ENCODE measurements at regions not wholly inside any gene's neighbourhood (a gene's known extent, or its start where the extent isn't known, plus 50 kb on each side); places are given as distances from the start of the nearest gene placed in this dataset.
"Not testable (repeated sequence)": the region's sequence is repeated elsewhere in the genome, so short reads cannot be mapped to it uniquely, and the experiment has no call there.

- no peak for DNase-seq
Measured at GRCh38 chr11:37843603-37844002, 1245.6 kb upstream of the RAG2 start.

- no peak for DNase-seq
Measured at GRCh38 chr11:37841016-37841415, 1243.0 kb upstream of the RAG2 start.

DNA sequence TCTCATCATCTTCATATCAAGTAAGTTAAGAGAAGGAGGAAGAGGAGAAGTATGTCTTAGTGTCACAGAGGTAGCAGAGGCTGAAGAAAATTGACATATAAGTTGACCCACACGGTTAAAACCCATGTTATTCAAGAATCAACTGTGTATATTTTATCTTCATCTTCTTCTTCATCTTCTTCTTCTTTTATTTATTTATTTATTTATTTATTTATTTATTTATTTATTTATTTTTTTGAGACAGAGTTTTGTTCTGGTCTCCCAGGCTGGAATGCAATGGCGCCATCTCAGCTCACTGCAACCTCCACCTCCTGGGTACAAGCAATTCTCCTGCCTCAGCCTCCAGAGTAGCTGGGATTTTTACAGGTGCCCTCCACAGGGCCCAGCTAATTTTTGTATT is 1242.3 kb upstream of the RAG2 start:
- DNase-seq: not testable (repeated sequence)

- DNase-seq: no peak
Measured at GRCh38 chr11:37830529-37830928, 1232.5 kb upstream of the RAG2 start.

GRCh38 chr11:37817727-37818270 is 1219.8 kb upstream of the RAG2 start:
- no peak for DNase-seq

DNA sequence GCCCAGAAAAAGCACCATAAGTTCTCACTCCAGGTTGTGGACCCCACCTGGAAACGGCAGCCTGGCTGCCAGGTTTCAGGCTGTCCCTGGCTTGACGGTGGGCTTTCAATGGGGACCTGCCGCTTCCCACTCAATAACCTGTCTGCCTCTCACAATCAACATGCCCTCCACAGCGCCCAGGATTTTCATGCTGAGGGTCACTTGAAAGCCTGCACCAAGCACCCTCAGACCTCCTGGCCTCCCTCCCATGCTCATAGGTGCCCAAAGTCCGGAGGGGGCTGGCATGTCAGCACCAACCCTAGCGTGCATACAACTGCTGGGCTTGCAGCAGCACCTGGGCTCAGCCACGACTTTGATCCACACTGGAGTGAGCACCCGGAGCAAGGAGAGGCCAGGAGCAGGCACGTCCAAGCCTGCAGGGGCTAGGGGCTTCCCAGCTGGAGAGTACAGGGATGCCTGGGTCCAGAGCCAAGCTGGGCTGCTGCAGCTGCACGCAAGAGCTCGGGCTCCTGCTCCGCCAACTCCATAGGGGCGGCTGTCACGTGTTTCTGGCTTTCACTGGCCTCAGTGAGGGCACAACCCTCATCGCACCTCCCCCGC is 1214.3 kb upstream of the RAG2 start:
- no peak for DNase-seq

DNA sequence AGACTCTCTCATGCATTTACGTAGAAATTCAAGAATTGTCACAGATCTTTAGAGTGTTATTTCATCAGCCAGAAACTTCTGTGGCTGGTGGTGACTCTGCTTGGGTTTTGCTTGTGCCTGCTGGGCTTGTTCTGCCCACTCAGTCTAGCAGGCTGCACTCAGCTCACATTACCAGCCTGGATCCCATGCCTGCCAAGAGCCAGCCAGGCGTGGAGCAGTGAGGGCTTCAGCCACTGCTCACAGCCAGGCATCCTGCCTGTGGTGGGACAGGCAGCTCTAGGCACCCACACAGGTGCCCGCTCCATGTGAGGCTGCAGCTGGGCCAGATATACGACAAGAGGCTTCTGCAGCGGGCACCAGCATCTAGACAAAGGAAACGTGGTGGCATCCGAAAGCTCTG is 1213.3 kb upstream of the RAG2 start:
- no peak for DNase-seq

DNA sequence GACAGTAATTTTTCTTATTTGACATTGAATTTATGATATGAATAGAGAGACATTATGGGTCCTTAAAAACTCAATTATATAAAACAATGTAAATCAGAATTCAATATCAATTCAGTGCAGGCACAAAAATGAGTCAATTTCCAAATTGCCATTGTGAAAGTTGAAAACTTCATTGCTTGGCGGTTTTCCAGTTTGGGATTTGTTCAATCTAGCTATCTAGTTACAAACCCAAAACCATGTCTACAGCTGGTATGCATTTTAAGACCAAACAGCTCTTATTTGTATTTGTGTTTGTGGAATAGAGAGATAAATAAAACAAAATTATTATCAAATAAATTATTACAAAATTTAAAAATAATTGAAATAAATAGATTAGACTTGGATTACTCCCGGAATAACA is 1206.6 kb upstream of the RAG2 start:
- DNase-seq: no peak

DNA sequence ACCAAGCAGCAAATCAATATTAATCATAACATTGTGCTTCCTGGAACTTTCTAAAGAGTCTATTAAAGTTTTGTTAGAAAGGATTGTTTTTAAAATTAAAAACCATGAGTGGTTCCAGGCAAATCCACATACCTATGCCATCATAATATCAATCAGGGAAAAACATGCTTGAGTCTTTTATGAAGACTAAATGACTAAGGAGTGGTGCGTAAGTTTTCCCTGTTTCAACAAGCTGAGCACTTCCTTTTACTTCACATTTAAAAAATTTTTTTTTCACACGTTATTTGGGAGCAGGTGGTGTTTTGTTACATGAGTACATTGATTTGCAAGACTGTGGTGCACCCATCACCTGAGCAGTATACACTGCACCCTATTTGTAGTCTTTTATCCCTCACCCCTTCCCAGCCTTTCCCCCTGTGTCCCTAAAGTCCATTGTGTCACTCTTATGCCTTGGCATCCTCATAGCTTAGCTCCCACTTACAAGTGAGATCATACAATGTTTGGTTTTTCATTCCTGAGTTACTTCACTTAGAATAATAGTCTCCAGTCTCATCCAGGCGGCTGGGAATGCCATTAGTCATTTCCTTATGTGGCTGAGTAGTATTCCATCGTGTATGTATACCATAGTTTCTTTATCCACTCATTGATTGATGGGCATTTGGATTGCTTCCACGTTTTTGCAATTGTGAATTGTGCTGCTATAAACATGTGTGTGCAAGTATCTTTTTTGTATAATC is 1190.3 kb upstream of the RAG2 start:
- DNase-seq: no peak

- no peak for DNase-seq
Measured at GRCh38 chr11:37786214-37786755, 1188.2 kb upstream of the RAG2 start.

- DNase-seq: no peak
Measured at GRCh38 chr11:37774441-37774840, 1176.4 kb upstream of the RAG2 start.

- DNase-seq: no peak
Measured at GRCh38 chr11:37770145-37770544, 1172.1 kb upstream of the RAG2 start.

GRCh38 chr11:37762079-37762478 is 1164.0 kb upstream of the RAG2 start:
- no peak for DNase-seq

- no peak for DNase-seq
Measured at GRCh38 chr11:37755521-37755920, 1157.5 kb upstream of the RAG2 start.

DNA sequence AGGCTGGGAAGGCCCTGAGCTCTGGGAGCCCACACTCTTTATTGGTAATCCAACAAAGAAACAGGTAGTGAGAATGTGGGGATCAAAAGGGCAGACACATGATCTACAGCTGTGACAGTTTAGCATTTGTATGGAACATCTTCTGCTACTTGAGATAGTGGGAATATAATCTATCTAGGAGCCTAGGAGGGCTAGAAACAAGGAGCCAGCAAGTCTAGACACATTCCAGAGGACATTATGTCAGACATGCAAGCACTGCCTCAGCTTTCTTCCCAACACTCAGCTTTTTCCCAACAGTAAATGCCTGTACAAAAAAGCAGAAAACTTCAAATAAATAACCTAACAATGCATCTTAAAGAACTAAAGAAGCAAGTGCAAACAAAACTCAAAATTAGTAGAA is 1150.6 kb upstream of the RAG2 start:
- DNase-seq: no peak

DNA sequence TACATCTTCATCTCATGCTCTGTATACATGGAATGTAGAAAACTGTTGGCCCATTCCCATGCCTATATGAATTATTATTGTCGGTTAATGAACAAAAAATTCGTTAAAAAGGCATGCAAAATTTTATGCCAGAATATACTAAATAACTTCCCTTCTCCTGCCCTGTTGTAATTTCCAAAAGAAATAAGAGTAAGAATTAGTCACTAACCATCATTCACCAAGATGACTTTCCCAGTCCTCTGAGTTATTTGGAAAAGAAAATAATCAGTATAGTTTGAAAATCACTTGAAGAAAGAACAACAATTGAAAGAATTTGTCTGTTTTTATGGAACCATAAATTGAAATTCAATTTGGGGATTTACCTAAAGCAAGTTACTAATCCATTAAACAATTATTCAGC is 1149.1 kb upstream of the RAG2 start:
- no peak for DNase-seq

GRCh38 chr11:37727371-37727770 is 1129.3 kb upstream of the RAG2 start:
- DNase-seq: no peak

GRCh38 chr11:37724315-37724714 is 1126.3 kb upstream of the RAG2 start:
- no peak for DNase-seq

DNA sequence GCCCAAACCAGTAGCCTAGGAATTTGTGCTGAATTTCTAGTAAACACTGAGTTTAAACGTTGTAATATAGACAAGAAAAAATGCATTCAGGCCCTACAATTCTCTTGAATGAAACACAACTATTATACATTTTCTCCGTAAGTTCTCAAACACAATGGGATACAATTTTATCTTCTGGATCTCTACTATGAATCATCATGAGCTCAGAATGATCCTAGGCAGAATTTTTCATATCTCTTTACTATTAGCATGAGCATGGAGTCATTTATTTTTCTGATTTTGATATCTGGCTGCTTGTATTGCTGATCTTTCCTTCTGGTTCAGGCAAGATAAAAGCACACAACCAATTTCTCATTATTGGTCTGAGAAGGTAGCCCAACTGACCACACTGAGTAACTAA is 1123.4 kb upstream of the RAG2 start:
- no peak for DNase-seq

GRCh38 chr11:37718431-37718999 is 1120.5 kb upstream of the RAG2 start:
- DNase-seq: no peak

GRCh38 chr11:37712251-37712650 is 1114.2 kb upstream of the RAG2 start:
- DNase-seq: no peak

DNA sequence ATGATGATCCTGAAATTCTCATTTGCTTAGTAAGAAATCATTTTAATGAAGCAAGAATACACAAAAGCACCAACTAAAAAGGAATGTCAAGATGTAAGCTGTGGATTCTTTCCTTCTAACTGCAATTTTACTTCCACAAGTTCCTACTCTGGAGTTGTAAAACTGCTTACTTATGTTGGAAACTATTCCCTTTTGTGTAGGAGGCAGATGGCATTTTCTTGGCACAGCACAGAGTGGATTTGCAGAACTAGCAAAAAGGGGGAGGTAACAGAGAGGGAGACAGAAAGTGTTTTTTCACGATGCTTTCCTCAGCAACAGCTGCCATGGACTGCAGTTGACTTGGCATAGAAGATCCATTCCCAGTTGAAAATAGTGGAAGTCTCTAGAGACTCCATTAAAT is 1112.0 kb upstream of the RAG2 start:
- DNase-seq: no peak

GRCh38 chr11:37704791-37705190 is 1106.8 kb upstream of the RAG2 start:
- DNase-seq: no peak

- DNase-seq: no peak
Measured at GRCh38 chr11:37699644-37700043, 1101.6 kb upstream of the RAG2 start.
